ENCODE measurements at regions not wholly inside any gene's neighbourhood (a gene's known extent, or its start where the extent isn't known, plus 50 kb on each side); places are given as distances from the start of the nearest gene placed in this dataset.
A peak's percentile ranks its signal among the peaks of the same experiment; 100 is the strongest.

- Histone ChIP-seq H3F3A (ENCODE audit: low read depth) (no peaks in the 10 kb centered on the region), H3K9ac (ENCODE audit: low read depth, low read length, poor library complexity, severe bottlenecking) (no peak overlapping the region), H3K36me3 (ENCODE audit: insufficient read depth, low read length) (no peaks in the 10 kb centered on the region), H3K79me2 (ENCODE audit: insufficient read depth, low read length) (no peaks in the 10 kb centered on the region), H3K27me3 (ENCODE audit: insufficient read depth, low read length, poor library complexity, severe bottlenecking) (no peaks in the 10 kb centered on the region), H4K20me1 (ENCODE audit: insufficient read depth, low read length, poor library complexity, severe bottlenecking) (no peaks in the 10 kb centered on the region), H3K4me2 (ENCODE audit: low read depth, low read length, poor library complexity, severe bottlenecking) (no peak overlapping the region), H3K4me1 (ENCODE audit: insufficient read depth, low read length, poor library complexity, severe bottlenecking) (peaks cover 71% of the 10 kb centered on the region), H3K9me2 (replicated peaks; ENCODE audit: low read depth, low read length) (no peaks in the 10 kb centered on the region), H2AFZ (ENCODE audit: low read length) (no peak overlapping the region), H3K9me3 (ENCODE audit: insufficient read depth, low read depth, low read length) (no peaks in the 10 kb centered on the region), H3K4me3 (ENCODE audit: low read length, poor library complexity, severe bottlenecking) (no peak overlapping the region)
- TF ChIP-seq EZH2phosphoT487 (IDR thresholded peaks at IDR 0.05; ENCODE audit: borderline replicate concordance) (no peak), CTCF (conservative IDR thresholded peaks at IDR 0.05; ENCODE audit: low read length) (no peak)
Observed at GRCh38 chr2:216284708-216285107, 87.6 kb downstream of the MARCHF4 start.

GRCh38 chr2:216283038-216283900 is 89.0 kb downstream of the MARCHF4 start:
- H3K9ac ChIP-seq (ENCODE audit: low read depth, low read length, poor library complexity, severe bottlenecking), result peak overlapping the region; percentile 24
- H3K4me3 ChIP-seq (ENCODE audit: low read length, poor library complexity, severe bottlenecking), result no peak overlapping the region
- H3K27me3 ChIP-seq (ENCODE audit: insufficient read depth, low read length, poor library complexity, severe bottlenecking), result no peaks in the 10 kb centered on the region
- H3K9me3 ChIP-seq (ENCODE audit: insufficient read depth, low read depth, low read length), result no peaks in the 10 kb centered on the region
- H3K79me2 ChIP-seq (ENCODE audit: insufficient read depth, low read length), result no peaks in the 10 kb centered on the region
- TF ChIP-seq EZH2phosphoT487 (IDR thresholded peaks at IDR 0.05; ENCODE audit: borderline replicate concordance), result no peak
- peak; percentile 91 for TF ChIP-seq CTCF (conservative IDR thresholded peaks at IDR 0.05; ENCODE audit: low read length)
- no peaks in the 10 kb centered on the region for H3K9me2 ChIP-seq (replicated peaks; ENCODE audit: low read depth, low read length)
- peak overlapping the region; percentile 2 for H3K4me2 ChIP-seq (ENCODE audit: low read depth, low read length, poor library complexity, severe bottlenecking)
- H3F3A ChIP-seq (ENCODE audit: low read depth), result no peaks in the 10 kb centered on the region
- peaks cover 61% of the 10 kb centered on the region for H3K4me1 ChIP-seq (ENCODE audit: insufficient read depth, low read length, poor library complexity, severe bottlenecking)
- no peaks in the 10 kb centered on the region for H4K20me1 ChIP-seq (ENCODE audit: insufficient read depth, low read length, poor library complexity, severe bottlenecking)
- H3K36me3 ChIP-seq (ENCODE audit: insufficient read depth, low read length), result no peaks in the 10 kb centered on the region
- peak overlapping the region; percentile 68 for H2AFZ ChIP-seq (ENCODE audit: low read length)

- Histone ChIP-seq H3K79me2 (ENCODE audit: insufficient read depth, low read length) (no peaks in the 10 kb centered on the region), H2AFZ (ENCODE audit: low read length) (no peak overlapping the region), H4K20me1 (ENCODE audit: insufficient read depth, low read length, poor library complexity, severe bottlenecking) (no peaks in the 10 kb centered on the region), H3K9me2 (replicated peaks; ENCODE audit: low read depth, low read length) (no peaks in the 10 kb centered on the region), H3K27me3 (ENCODE audit: insufficient read depth, low read length, poor library complexity, severe bottlenecking) (no peaks in the 10 kb centered on the region), H3K36me3 (ENCODE audit: insufficient read depth, low read length) (no peaks in the 10 kb centered on the region), H3K4me3 (ENCODE audit: low read length, poor library complexity, severe bottlenecking) (no peak overlapping the region), H3K4me1 (ENCODE audit: insufficient read depth, low read length, poor library complexity, severe bottlenecking) (peaks cover 49% of the 10 kb centered on the region), H3K9me3 (ENCODE audit: insufficient read depth, low read depth, low read length) (no peaks in the 10 kb centered on the region), H3F3A (ENCODE audit: low read depth) (no peaks in the 10 kb centered on the region), H3K9ac (ENCODE audit: low read depth, low read length, poor library complexity, severe bottlenecking) (peak overlapping the region; percentile 15), H3K4me2 (ENCODE audit: low read depth, low read length, poor library complexity, severe bottlenecking) (no peak overlapping the region)
- TF ChIP-seq CTCF (conservative IDR thresholded peaks at IDR 0.05; ENCODE audit: low read length) (no peak), EZH2phosphoT487 (IDR thresholded peaks at IDR 0.05; ENCODE audit: borderline replicate concordance) (no peak)
Observed at GRCh38 chr2:216281876-216282275, 90.4 kb downstream of the MARCHF4 start.

All from Loucy (cell line).